ENCODE measurements at regions not wholly inside any gene's neighbourhood (a gene's known extent, or its start where the extent isn't known, plus 50 kb on each side); places are given as distances from the start of the nearest gene placed in this dataset.

- no peaks in the 10 kb centered on the region for H3K36me3 ChIP-seq (ENCODE audit: insufficient read depth, insufficient read length, low read length)
- TF ChIP-seq YY1 (IDR thresholded peaks at IDR 0.05; ENCODE audit: insufficient read depth, insufficient read length) = no peak
- TF ChIP-seq ZNF274 (IDR thresholded peaks at IDR 0.05; ENCODE audit: low read depth, low read length) = no peak
- no peak for TF ChIP-seq SUZ12 (IDR thresholded peaks at IDR 0.05; ENCODE audit: extremely low read depth, insufficient read depth, insufficient read length)
- H3K4me3 ChIP-seq (ENCODE audit: insufficient read length, low read depth) = no peak overlapping the region
- no peak for DNase-seq (ENCODE audit: low read depth, low spot score)
- no peaks in the 10 kb centered on the region for H3K27me3 ChIP-seq (ENCODE audit: insufficient read depth, insufficient read length)
- H3K4me1 ChIP-seq (ENCODE audit: insufficient read depth, insufficient read length) = no peaks in the 10 kb centered on the region
- no peak overlapping the region for H3K9ac ChIP-seq (ENCODE audit: insufficient read length, low read depth)
- no peaks in the 10 kb centered on the region for H3K9me3 ChIP-seq (ENCODE audit: insufficient read depth, low read length)
These were observed 90.7 kb downstream of the MAB21L3 start for GRCh38 chr1:116201911-116202310.

DNA sequence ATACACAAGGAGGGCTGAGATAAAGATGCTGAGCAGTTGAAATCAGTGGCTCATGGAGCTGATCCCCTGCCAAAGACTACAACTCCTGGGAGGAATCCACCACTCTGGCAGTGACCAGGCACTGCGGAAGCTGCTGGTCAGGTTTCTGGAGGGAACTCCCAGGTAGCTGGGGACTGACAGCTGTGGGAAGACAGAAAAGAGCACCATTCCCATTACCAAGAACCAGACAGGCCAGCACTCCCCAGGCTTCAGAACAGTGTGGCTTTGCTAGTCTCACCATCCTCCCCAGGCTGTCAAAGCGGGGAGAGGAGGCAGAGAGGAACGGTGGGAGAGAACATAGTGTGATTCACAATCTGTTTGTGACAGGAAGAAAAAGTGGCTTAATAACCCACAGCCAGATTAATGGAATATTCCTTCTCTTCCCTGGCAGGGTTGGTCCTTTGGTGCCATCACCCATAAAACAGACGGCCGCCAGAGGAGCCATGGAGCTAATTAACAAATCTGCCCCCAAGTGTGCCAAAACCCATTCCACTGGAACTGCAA, 92.1 kb downstream of the MAB21L3 start:
- Histone ChIP-seq H3K9ac (ENCODE audit: insufficient read length, low read depth) (no peak overlapping the region), H3K4me1 (ENCODE audit: insufficient read depth, insufficient read length) (no peaks in the 10 kb centered on the region), H3K4me3 (ENCODE audit: insufficient read length, low read depth) (no peak overlapping the region), H3K36me3 (ENCODE audit: insufficient read depth, insufficient read length, low read length) (no peaks in the 10 kb centered on the region), H3K9me3 (ENCODE audit: insufficient read depth, low read length) (no peaks in the 10 kb centered on the region), H3K27me3 (ENCODE audit: insufficient read depth, insufficient read length) (no peaks in the 10 kb centered on the region)
- DNase-seq (ENCODE audit: low read depth, low spot score) = no peak
- TF ChIP-seq SUZ12 (IDR thresholded peaks at IDR 0.05; ENCODE audit: extremely low read depth, insufficient read depth, insufficient read length) (no peak), ZNF274 (IDR thresholded peaks at IDR 0.05; ENCODE audit: low read depth, low read length) (no peak), YY1 (IDR thresholded peaks at IDR 0.05; ENCODE audit: insufficient read depth, insufficient read length) (no peak)

DNA sequence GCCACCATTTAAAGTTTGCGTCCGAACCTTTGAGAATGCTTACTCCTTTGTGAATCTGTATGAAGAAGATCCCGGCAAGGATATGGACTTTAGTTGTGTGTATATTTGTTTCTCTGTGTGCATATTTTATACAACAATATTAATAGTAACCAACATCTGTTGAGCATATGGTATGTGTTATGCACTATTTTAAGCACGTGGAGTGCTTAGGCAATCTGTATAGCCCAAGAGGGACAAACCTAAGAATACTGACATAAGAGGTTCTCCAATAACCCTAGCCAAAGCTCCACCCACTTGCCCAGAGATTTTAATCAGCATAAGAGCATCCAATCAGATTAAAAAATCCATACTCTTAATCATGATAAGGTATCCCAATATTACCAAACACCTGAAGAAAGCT, 92.7 kb downstream of the MAB21L3 start:
- no peak for TF ChIP-seq SUZ12 (IDR thresholded peaks at IDR 0.05; ENCODE audit: extremely low read depth, insufficient read depth, insufficient read length)
- Histone ChIP-seq H3K4me3 (ENCODE audit: insufficient read length, low read depth) (no peak overlapping the region), H3K9me3 (ENCODE audit: insufficient read depth, low read length) (no peaks in the 10 kb centered on the region), H3K4me1 (ENCODE audit: insufficient read depth, insufficient read length) (no peaks in the 10 kb centered on the region), H3K27me3 (ENCODE audit: insufficient read depth, insufficient read length) (no peaks in the 10 kb centered on the region), H3K9ac (ENCODE audit: insufficient read length, low read depth) (no peak overlapping the region), H3K36me3 (ENCODE audit: insufficient read depth, insufficient read length, low read length) (no peaks in the 10 kb centered on the region)
- no peak for DNase-seq (ENCODE audit: low read depth, low spot score)

- no peaks in the 10 kb centered on the region for H3K9me3 ChIP-seq (ENCODE audit: insufficient read depth, low read length)
- TF ChIP-seq YY1 (IDR thresholded peaks at IDR 0.05; ENCODE audit: insufficient read depth, insufficient read length) = no peak
- no peak for TF ChIP-seq SUZ12 (IDR thresholded peaks at IDR 0.05; ENCODE audit: extremely low read depth, insufficient read depth, insufficient read length)
- no peak for TF ChIP-seq ZNF274 (IDR thresholded peaks at IDR 0.05; ENCODE audit: low read depth, low read length)
- no peaks in the 10 kb centered on the region for H3K36me3 ChIP-seq (ENCODE audit: insufficient read depth, insufficient read length, low read length)
- no peak overlapping the region for H3K4me3 ChIP-seq (ENCODE audit: insufficient read length, low read depth)
- no peaks in the 10 kb centered on the region for H3K27me3 ChIP-seq (ENCODE audit: insufficient read depth, insufficient read length)
- no peaks in the 10 kb centered on the region for H3K4me1 ChIP-seq (ENCODE audit: insufficient read depth, insufficient read length)
- DNase-seq (ENCODE audit: low read depth, low spot score) = no peak
- no peak overlapping the region for H3K9ac ChIP-seq (ENCODE audit: insufficient read length, low read depth)
These were observed 94.9 kb downstream of the MAB21L3 start for GRCh38 chr1:116205941-116206679.

DNA sequence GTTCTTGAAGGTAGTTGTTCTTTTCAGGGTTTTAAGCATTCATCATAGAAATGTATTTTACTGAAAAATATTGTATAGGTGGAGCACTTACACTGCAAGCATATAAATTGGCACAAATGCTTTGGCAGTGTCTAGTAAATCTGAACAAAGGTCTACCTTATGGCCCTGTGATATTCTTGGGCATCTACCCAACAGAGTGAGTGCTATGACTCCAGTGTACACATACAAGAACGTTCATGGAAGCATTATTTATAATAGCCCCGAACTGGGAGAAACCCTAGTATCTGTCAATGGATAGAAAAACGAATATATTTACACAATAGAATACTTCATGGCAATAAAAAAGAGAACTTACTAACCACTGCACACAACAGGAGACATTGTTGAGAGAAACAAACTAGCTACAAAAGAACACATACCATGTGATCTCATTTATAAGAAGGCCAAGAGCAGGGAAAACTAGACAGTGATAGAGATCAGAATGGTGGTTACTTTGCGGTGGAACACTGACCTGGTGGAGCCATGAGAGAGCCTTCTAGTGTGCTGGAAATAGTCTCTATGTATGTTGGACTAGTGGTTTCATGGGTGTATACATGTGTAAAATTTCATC, 96.0 kb downstream of the MAB21L3 start:
- TF ChIP-seq SUZ12 (IDR thresholded peaks at IDR 0.05; ENCODE audit: extremely low read depth, insufficient read depth, insufficient read length) (no peak), YY1 (IDR thresholded peaks at IDR 0.05; ENCODE audit: insufficient read depth, insufficient read length) (no peak), ZNF274 (IDR thresholded peaks at IDR 0.05; ENCODE audit: low read depth, low read length) (no peak)
- Histone ChIP-seq H3K4me3 (ENCODE audit: insufficient read length, low read depth) (no peak overlapping the region), H3K9ac (ENCODE audit: insufficient read length, low read depth) (no peak overlapping the region), H3K4me1 (ENCODE audit: insufficient read depth, insufficient read length) (no peaks in the 10 kb centered on the region), H3K9me3 (ENCODE audit: insufficient read depth, low read length) (no peaks in the 10 kb centered on the region), H3K36me3 (ENCODE audit: insufficient read depth, insufficient read length, low read length) (no peaks in the 10 kb centered on the region), H3K27me3 (ENCODE audit: insufficient read depth, insufficient read length) (no peaks in the 10 kb centered on the region)
- no peak for DNase-seq (ENCODE audit: low read depth, low spot score)

DNA sequence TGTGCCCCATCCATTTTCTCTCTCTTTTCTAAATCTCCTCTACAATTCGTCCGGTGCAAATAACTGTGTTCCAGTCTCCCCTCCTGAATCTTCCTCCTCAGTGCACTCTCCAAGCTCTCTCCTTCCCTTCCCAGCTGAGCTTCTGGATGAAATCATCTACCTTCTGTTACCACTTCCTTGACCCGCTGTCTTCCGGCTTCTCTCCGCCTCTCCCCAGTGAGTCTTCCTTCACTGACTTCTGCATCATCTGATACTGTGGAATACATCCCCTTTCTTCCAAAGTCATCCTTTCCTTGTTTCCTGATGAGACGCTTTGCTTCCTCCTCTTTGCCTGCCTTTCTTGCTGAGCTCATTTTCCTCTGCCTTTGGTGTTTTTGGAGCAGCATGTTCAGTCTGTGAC, 96.9 kb downstream of the MAB21L3 start:
- Histone ChIP-seq H3K36me3 (ENCODE audit: insufficient read depth, insufficient read length, low read length) (no peaks in the 10 kb centered on the region), H3K4me3 (ENCODE audit: insufficient read length, low read depth) (no peak overlapping the region), H3K4me1 (ENCODE audit: insufficient read depth, insufficient read length) (no peaks in the 10 kb centered on the region), H3K27me3 (ENCODE audit: insufficient read depth, insufficient read length) (no peaks in the 10 kb centered on the region), H3K9ac (ENCODE audit: insufficient read length, low read depth) (no peak overlapping the region), H3K9me3 (ENCODE audit: insufficient read depth, low read length) (no peaks in the 10 kb centered on the region)
- no peak for DNase-seq (ENCODE audit: low read depth, low spot score)
- TF ChIP-seq ZNF274 (IDR thresholded peaks at IDR 0.05; ENCODE audit: low read depth, low read length) (no peak), YY1 (IDR thresholded peaks at IDR 0.05; ENCODE audit: insufficient read depth, insufficient read length) (no peak), SUZ12 (IDR thresholded peaks at IDR 0.05; ENCODE audit: extremely low read depth, insufficient read depth, insufficient read length) (no peak)

DNA sequence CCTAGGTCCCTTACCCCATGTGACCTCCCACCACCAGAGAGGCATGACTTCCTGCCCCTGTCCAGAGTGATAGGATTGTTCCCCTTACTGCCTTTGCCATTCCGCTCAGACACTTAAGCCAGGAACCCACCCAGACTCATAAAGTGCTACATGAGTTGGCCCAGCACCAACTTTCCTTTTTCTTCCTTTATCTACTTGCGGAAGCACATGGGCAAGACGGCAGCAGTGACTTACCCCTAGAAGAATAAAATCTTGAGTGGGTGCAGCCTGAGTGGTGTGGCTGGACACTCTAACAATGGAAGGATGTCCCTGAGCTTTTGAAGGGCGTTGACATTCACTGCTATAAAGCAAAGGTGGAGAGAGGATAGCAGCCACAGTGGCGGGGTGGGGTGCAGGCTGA, 100.1 kb downstream of the MAB21L3 start:
- Histone ChIP-seq H3K36me3 (ENCODE audit: insufficient read depth, insufficient read length, low read length) (no peaks in the 10 kb centered on the region), H3K4me1 (ENCODE audit: insufficient read depth, insufficient read length) (no peaks in the 10 kb centered on the region), H3K4me3 (ENCODE audit: insufficient read length, low read depth) (no peak overlapping the region), H3K9me3 (ENCODE audit: insufficient read depth, low read length) (no peaks in the 10 kb centered on the region), H3K9ac (ENCODE audit: insufficient read length, low read depth) (no peak overlapping the region), H3K27me3 (ENCODE audit: insufficient read depth, insufficient read length) (no peaks in the 10 kb centered on the region)
- TF ChIP-seq ZNF274 (IDR thresholded peaks at IDR 0.05; ENCODE audit: low read depth, low read length) (no peak), YY1 (IDR thresholded peaks at IDR 0.05; ENCODE audit: insufficient read depth, insufficient read length) (no peak), SUZ12 (IDR thresholded peaks at IDR 0.05; ENCODE audit: extremely low read depth, insufficient read depth, insufficient read length) (no peak)
- DNase-seq (ENCODE audit: low read depth, low spot score) = no peak

Measured in NT2/D1 (cell line).